Muscle layer of colon (tissue), 2 donors: ENCODE measurements at regions not wholly inside any gene's neighbourhood (a gene's known extent, or its start where the extent isn't known, plus 50 kb on each side); places are given as distances from the start of the nearest gene placed in this dataset.
"Not testable (repeated sequence)": the region's sequence is repeated elsewhere in the genome, so short reads cannot be mapped to it uniquely, and the experiment has no call there.

Experiments used
- H3K27ac ChIP-seq: one replicate; pipeline ENCODE4 v1.7.0; 2013; ENCODE audit warnings: low read depth, mild to moderate bottlenecking, low read length, moderate library complexity
- H3K27me3 ChIP-seq, 2 donors: one replicate each; pipeline ENCODE4 v1.7.0; 2013; ENCODE audit warnings: low read length in 2 of 2, mild to moderate bottlenecking in 2 of 2; ENCODE audit not compliant: insufficient read depth in 2 of 2, control insufficient read depth in 1 of 2
- H3K36me3 ChIP-seq: one replicate; pipeline ENCODE4 v1.7.0; 2013; ENCODE audit warnings: mild to moderate bottlenecking, low read length; ENCODE audit not compliant: insufficient read depth
- H3K4me1 ChIP-seq: one replicate; pipeline ENCODE4 v1.7.0; 2013; ENCODE audit warnings: mild to moderate bottlenecking, low read length; ENCODE audit not compliant: insufficient read depth
- H3K4me3 ChIP-seq, 2 donors: one replicate each; pipeline ENCODE4 v1.7.0; 2013; ENCODE audit warnings: low read length in 2 of 2, low read depth in 1 of 2, mild to moderate bottlenecking in 1 of 2, moderate library complexity in 1 of 2
- H3K9ac ChIP-seq: one replicate; pipeline ENCODE4 v1.7.0; 2013; ENCODE audit warnings: low read length
- H3K9me3 ChIP-seq: one replicate; pipeline ENCODE4 v1.7.0; 2013; ENCODE audit warnings: mild to moderate bottlenecking, low read length
- donor health status: abdominal sarcoma.
- donor health status: Adenocarcinoma of cecum.

DNA sequence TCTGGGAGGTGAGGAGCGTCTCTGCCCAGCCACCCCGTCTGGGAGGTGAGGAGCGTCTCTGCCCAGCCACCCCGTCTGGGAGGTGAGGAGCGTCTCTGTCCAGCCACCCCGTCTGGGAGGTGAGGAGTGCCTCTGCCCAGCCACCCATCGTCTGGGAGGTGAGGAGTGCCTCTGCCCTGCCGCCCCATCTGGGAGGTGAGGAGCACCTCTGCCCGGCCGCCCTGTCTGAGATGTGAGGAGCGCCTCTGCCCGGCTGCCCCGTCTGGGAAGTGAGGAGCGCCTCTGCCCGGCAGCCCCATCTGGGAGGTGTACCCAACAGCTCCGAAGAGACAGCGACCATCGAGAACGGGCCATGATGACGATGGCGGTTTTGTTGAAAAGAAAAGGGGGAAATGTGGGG lies 482.1 kb upstream of the GNPDA2 start:
- not testable (repeated sequence) for H3K27ac ChIP-seq, H3K4me1 ChIP-seq, H3K27me3 ChIP-seq, H3K9me3 ChIP-seq, H3K4me3 ChIP-seq, H3K36me3 ChIP-seq, H3K9ac ChIP-seq

DNA sequence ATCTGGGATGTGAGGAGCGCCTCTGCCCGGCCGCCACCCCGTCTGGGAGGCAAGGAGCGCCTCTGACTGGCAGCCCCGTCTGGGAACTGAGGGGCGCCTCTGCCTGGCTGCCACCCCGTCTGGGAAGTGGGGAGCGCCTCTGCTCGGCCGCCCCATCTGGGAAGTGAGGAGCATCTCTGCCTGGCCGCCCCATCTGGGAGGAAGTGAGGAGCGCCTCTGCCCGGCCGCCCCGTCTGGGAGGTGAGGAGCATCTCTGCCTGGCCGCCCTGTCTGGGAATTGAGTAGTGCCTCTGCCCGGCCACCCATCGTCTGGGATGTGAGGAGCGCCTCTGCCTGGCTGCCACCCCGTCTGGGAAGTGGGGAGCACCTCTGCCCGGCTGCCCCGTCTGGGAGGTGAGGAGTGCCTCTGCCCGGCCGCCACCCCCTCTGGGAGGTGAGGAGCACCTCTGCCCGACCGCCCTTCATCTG lies 481.5 kb upstream of the GNPDA2 start:
- not testable (repeated sequence) for H3K36me3 ChIP-seq, H3K27ac ChIP-seq, H3K9ac ChIP-seq, H3K4me3 ChIP-seq, H3K4me1 ChIP-seq, H3K9me3 ChIP-seq, H3K27me3 ChIP-seq

DNA sequence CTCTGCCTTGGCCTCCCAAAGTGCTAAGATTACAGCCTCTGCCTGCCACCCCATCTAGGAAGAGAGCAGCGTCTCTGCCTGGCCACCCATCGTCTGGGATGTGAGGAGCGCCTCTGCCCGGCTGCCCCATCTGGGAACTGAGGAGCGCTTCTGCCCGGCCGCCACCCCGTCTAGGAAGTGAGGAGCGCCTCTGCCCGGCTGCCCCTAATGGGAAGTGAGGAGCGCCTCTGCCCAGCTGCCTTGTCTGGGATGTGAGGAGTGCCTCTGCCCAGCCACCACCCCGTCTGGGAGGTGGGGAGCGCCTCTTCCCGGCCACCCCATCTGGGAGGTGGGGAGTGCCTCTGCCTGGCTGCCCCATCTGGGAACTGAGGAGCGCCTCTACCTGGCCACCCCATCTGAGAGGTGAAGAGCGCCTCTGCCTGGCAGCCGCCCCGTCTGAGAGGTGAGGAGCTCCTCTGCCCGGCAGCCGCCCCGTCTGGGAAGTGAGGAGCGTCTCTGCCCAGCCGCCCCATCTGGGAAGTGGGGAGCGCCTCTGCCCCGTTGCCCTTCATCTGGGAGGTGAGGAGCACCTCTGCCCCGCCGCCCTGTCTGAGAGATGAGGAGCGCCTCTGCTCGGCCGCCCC lies 481.0 kb upstream of the GNPDA2 start:
- not testable (repeated sequence) for H3K27me3 ChIP-seq, H3K4me3 ChIP-seq, H3K27ac ChIP-seq, H3K36me3 ChIP-seq, H3K4me1 ChIP-seq, H3K9me3 ChIP-seq, H3K9ac ChIP-seq

DNA sequence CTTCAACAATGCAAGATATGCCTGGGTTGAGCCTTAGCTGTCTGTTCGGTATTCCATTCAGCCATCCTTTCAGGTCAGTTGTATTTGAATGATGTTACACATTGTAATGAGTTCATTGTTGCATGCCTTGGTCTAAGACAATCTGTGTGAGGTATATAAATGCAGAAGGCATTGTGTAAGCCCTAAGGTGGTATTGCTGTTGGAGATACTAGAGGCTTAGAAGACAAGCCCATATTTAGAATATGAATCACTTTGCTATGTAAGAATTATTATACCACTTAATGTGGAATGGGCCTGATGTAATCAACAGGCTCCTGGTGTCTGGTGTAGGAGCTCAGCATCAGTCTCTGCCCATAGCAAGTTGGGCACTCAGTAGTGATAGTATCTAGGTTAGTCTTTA lies 473.4 kb upstream of the GNPDA2 start:
- Histone ChIP-seq H3K36me3 (no peaks in the 10 kb centered on the region), H3K4me1 (no peaks in the 10 kb centered on the region), H3K4me3 (no peak overlapping the region), H3K9ac (no peak overlapping the region), H3K9me3 (no peaks in the 10 kb centered on the region), H3K27ac (no peak overlapping the region), H3K27me3 (no peaks in the 10 kb centered on the region)

DNA sequence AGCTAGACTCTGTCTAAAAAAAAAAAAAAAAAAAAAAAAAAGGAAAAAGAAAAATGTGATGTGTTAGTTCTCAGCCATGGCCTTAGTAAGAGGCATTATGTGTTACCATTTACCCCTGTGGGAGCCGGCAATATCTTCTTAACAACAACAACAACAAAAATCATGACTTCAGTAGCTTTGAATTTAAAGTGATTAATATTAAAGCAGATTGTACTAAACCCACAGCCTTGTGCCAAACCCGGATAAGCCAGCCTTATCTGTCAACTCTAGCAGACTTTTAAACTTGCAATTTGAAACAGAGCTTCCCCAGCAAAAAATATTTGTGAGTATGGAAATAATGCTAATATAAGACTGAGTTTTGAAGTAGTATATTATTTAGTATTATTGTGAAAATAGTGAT lies 462.1 kb upstream of the GNPDA2 start:
- H3K9me3 ChIP-seq: no peaks in the 10 kb centered on the region
- H3K4me3 ChIP-seq: no peak overlapping the region
- no peaks in the 10 kb centered on the region for H3K36me3 ChIP-seq
- H3K4me1 ChIP-seq: no peaks in the 10 kb centered on the region
- no peak overlapping the region for H3K9ac ChIP-seq
- no peaks in the 10 kb centered on the region for H3K27me3 ChIP-seq
- no peak overlapping the region for H3K27ac ChIP-seq

DNA sequence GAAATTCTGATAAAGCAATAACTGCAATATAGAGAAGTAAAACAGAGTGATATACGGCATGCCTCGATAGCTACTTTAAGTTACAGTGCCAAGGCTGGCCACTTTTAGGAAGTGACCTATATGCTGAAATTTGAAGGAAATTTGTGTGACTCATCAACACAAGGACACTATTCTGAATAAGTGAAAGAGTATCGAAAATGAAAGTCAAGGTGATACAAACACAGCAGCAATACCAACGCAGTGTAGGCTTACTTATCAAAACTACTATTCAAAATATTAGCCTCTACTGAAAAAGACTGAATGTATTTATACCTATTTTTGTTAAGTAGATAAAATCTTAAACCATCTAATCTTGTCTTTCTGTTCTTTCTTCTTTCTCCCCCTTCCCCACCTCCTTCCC lies 459.9 kb upstream of the GNPDA2 start:
- Histone ChIP-seq H3K27ac (no peak overlapping the region), H3K36me3 (no peaks in the 10 kb centered on the region), H3K4me3 (no peak overlapping the region), H3K9ac (no peak overlapping the region), H3K27me3 (no peaks in the 10 kb centered on the region), H3K4me1 (no peaks in the 10 kb centered on the region), H3K9me3 (no peaks in the 10 kb centered on the region)

DNA sequence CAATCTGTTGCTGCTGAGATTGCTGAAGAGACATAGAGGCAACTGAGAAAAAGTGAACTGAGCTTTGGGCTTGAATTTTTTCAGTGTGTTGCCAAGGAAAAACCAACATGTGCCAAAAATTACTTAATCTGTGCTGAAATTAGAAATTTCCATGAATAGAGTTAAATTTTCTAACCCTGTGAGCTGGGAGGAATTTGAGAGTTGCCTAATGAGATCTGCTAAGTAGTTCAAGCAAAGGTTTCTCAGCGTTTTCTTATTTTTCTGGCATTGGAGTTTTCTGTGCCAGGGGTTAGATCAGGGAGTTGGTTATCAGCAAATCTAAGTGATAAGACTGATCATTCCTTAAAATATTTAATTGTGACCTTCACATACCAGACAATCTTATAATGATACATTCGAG lies 457.5 kb upstream of the GNPDA2 start:
- Histone ChIP-seq H3K9ac (no peak overlapping the region), H3K4me3 (no peak overlapping the region), H3K27me3 (no peaks in the 10 kb centered on the region), H3K27ac (no peak overlapping the region), H3K36me3 (no peaks in the 10 kb centered on the region), H3K4me1 (no peaks in the 10 kb centered on the region), H3K9me3 (no peaks in the 10 kb centered on the region)

DNA sequence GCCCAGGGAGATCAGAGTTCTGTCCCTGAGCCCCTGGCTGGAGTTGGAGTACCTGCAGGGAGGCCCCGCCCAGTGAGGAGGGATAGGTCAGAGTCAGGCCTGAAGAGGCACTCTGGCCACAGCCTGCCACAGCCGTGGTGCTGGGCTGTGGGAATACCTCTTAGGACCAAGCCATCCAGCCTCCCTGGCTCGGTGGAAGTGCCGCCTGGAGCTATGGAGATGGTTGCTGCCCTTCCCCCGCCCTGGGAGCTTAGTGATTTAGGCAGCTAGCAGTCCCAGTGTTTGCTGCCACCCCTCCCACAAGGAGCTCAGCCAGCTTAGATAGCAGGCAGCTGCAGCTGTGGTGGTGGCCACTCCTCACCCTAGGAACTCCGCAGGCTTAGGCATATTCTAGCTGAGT lies 446.3 kb upstream of the GNPDA2 start:
- Histone ChIP-seq H3K27me3 (no peaks in the 10 kb centered on the region), H3K9me3 (no peaks in the 10 kb centered on the region), H3K4me1 (no peaks in the 10 kb centered on the region), H3K4me3 (no peak overlapping the region), H3K9ac (no peak overlapping the region), H3K27ac (no peak overlapping the region), H3K36me3 (no peaks in the 10 kb centered on the region)

DNA sequence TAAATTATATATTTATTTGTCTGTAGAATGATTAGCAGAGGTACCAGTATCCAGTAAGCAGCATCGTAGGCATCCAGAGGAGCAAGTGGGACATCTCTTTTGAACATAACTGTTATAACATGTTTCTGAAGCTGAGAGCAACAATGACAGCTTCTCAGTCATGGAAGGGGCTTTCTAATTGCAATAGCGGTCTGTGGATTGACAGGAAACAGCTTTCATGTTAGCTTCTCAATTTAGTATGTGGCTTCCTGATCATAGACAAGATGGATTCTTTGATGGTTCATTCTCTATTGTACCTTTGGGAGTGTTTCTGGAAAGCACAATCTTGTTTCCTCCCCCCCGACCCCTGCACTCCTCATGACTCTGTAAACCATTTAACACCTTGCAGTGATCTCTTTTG lies 434.6 kb upstream of the GNPDA2 start:
- H3K4me3 ChIP-seq: no peak overlapping the region
- no peaks in the 10 kb centered on the region for H3K4me1 ChIP-seq
- no peak overlapping the region for H3K9ac ChIP-seq
- no peaks in the 10 kb centered on the region for H3K9me3 ChIP-seq
- H3K27me3 ChIP-seq: no peaks in the 10 kb centered on the region
- no peak overlapping the region for H3K27ac ChIP-seq
- H3K36me3 ChIP-seq: no peaks in the 10 kb centered on the region

DNA sequence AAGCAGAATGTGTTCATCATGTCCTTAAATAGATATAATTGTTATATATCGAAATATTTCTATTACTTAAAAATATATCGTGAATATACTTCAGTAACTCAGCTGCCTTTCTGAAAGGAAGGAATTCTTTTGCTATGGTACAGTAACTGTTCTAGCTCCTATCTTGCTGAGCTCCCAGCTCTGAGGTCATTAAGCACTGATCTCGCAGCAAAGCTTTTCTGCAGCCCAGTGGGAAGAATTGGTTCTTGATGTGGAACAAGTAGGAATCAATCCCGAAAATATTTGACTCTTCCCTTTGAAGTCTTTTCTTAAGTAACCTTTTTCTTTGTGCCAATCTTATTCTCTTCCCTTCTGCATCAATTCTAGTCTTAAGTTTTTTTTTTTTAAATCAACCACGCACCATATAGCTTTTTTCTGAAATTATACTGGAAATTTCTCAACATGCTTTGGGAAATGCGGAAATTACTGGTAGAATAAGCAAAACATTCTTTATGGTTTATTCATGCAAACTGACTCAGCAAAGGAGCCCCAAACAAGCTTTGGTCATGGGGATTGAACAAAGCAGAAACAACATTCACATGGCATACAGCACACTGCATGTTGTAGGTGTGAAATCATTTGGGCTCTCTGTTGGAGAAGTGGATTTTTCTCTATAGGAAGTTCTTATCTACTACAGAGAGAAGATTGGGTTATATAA lies 428.9 kb upstream of the GNPDA2 start:
- Histone ChIP-seq H3K27ac (no peak overlapping the region), H3K4me3 (no peak overlapping the region), H3K27me3 (no peaks in the 10 kb centered on the region), H3K4me1 (no peaks in the 10 kb centered on the region), H3K9me3 (no peaks in the 10 kb centered on the region), H3K36me3 (no peaks in the 10 kb centered on the region), H3K9ac (no peak overlapping the region)

DNA sequence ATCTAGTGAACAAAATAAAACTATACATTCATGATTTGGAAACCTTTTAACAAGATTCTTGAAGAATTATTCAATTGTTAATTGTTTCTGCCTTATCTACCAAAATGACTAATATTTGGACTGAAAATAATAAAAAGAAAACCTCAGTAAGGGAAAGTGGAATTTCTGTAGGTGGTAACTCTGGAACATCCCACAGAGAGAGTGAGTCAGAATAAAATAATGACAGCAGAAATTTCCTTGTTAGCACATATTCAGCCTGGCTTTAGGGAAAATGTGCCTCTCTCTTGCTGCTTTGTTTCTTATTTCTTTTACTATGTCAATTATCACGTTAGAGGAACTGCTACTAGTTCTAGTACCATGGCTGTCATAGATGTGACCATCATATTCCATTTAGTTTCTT lies 421.5 kb upstream of the GNPDA2 start:
- Histone ChIP-seq H3K4me3 (no peak overlapping the region), H3K36me3 (no peaks in the 10 kb centered on the region), H3K27me3 (no peaks in the 10 kb centered on the region), H3K9ac (no peak overlapping the region), H3K9me3 (no peaks in the 10 kb centered on the region), H3K4me1 (no peaks in the 10 kb centered on the region), H3K27ac (no peak overlapping the region)

DNA sequence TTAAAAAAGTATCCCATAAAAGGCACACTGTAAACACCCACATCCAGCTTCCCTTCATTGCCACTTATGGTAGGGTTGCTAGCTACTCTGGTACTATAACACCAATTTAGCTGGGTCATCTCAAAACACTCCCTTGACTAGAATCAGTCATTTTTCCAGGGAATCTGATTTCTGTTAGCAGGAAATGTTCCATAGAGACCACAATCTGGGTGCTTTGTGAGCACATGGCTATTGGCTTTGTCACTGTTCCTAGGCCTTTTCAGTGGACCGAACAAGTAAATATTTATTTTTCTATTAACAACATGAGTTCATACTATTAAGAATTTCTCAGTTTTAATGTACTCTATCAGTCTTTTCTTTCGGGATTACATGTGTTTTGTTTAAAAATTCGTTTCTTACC lies 404.7 kb upstream of the GNPDA2 start:
- no peaks in the 10 kb centered on the region for H3K27me3 ChIP-seq
- H3K36me3 ChIP-seq: no peaks in the 10 kb centered on the region
- no peak overlapping the region for H3K27ac ChIP-seq
- no peak overlapping the region for H3K9ac ChIP-seq
- H3K4me3 ChIP-seq: no peak overlapping the region
- H3K4me1 ChIP-seq: no peaks in the 10 kb centered on the region
- H3K9me3 ChIP-seq: no peaks in the 10 kb centered on the region
